HG02798 (cell line): ENCODE measurements at regions not wholly inside any gene's neighbourhood (a gene's known extent, or its start where the extent isn't known, plus 50 kb on each side); places are given as distances from the start of the nearest gene placed in this dataset.
"Not testable (repeated sequence)": the region's sequence is repeated elsewhere in the genome, so short reads cannot be mapped to it uniquely, and the experiment has no call there.

ENCODE experiments used
- ATAC-seq: cut with Tn5 transposase; IDR thresholded peaks from one replicate; pipeline ENCODE4 v1.9.1; 2021; ENCODE audit warnings: mild to moderate bottlenecking; ENCODE audit not compliant: unreplicated experiment, poor library complexity

DNA sequence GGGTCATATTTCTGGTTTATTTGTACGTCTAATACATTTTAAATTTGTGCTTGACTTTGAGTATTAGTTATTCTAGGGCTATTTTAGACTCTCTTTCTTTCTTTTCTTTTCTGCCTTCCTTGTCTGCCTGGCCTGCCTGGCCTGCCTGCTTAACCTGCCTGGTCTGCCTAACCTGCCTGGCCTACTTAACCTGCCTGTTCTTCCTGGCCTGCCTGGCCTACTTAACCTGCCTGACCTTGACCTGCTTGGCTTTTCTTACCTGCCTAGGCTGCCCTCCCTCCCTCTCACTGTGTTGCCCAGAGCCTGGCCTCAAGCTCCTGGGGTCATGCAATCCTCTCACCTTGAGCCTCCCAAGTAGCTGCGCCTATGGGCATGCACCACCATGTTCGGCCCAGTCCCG is 83.7 kb downstream of the PMAIP1 start:
- ATAC-seq = no peak

DNA sequence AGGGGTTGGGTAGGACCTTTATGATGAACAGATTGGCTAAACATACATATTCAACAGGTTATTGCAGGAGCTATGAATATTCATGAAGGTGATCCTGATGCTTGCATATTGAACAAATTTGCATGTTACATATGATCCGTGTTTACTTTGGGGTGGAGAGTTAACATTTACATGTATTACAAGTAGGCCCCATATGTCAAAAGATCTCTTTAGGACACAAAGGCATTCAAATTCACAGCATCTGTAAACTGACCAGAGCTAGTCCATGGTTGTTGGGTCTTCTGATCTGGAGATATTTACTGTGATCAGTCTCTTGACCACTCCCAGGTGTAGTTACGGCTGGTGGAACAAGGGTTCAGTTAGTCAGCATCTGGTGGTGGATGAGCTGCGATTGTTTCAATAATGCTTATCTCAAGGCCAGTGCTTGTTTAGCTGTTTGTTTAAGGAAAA is 80.4 kb downstream of the PMAIP1 start:
- ATAC-seq = no peak

DNA sequence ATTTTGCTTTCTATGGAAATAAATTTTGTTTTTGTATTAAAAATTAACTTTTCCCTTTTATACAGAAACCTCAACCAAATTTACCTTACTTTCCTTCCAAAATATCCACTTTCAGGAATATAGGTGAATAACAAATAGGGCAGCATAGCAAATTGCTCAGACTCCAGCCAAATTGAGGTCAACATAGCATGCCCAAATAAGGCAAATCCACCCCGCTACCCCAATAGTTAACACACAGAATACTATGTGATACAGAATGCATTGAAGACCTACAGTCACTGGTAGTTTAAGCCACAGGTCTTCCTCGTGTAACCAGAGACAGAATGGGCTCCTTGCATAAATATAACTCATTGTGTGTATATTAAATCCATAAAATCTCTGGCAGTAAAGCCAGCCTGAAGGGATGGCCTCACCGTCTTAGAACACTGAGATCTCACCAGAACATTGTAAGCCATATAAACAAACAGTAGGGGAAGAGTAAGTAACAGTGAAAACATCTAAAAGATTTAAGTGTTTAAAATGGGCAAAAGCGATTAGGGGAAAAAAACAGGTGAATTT is 72.2 kb downstream of the PMAIP1 start:
- no peak for ATAC-seq

- ATAC-seq = peak; percentile 82
Measured at GRCh38 chr18:59971144-59971543, 71.3 kb downstream of the PMAIP1 start.

DNA sequence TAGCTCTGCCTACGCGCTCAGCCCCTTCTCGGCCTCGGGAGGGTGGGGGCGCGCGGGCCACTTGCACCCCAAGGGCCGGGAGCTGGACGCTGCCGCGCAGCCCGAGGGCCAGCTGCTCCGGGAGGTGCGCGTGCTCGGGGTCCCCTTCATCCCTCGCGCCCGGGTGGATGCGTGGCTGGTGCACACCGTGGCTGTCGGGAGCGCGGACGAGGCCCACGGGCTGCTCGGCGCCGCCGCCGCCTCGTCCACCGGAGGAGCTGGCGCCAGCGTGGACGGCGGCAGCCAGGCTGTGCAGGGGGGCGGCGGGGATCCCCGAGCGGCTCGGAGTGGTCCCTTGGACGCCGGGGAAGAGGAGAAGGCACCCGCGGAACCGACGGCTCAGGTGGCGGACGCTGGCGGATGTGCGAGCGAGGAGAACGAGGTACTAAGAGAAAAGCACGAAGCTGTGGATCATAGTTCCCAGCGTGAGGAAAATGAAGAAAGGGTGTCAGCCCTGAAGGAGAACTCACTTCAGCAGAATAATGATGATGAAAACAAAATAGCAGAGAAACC is 69.8 kb downstream of the PMAIP1 start:
- not testable (repeated sequence) for ATAC-seq

GRCh38 chr18:59968583-59968982 is 68.8 kb downstream of the PMAIP1 start:
- ATAC-seq = no peak

GRCh38 chr18:59967878-59968277 is 68.1 kb downstream of the PMAIP1 start:
- ATAC-seq = no peak

- no peak for ATAC-seq
Measured at GRCh38 chr18:59966913-59967312, 67.1 kb downstream of the PMAIP1 start.

DNA sequence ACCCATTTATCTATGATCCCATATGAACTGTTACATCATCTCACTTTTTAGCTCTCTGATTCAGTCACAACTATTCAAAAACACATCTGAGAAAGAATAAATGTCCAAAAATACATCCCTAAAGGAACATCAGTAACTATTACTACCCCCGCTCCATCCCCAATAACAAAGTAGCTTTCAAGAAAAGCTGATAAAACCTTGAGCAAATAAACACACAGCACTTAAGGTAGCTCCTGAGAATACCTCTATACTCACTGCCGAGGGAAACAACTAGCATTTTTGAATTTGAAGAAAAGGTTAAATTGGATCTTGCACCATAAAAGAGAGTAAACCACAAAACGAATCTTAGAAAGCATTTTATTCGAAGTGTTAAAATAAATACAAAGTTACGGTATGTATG is 63.4 kb downstream of the PMAIP1 start:
- ATAC-seq = no peak

DNA sequence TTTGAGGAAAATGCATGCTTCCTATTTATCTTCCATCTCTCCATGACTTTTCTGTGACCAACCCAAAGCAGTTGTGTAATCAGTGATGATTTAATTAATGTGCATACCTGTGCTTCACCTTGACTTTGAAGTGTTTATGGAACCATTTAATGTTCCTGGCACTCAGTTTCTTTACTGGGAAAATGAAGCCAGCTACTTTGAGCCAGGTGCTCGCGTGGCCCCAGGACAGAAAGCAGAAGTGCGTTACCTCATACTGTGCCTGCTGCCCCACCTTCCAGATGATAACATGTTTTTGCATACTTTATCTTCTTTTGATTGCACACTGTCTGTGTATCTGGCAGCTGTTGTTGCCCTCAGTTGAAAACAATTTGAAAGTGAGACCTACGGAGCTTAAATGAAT is 61.3 kb downstream of the PMAIP1 start:
- ATAC-seq = peak; percentile 86

GRCh38 chr18:59960272-59960671 is 60.5 kb downstream of the PMAIP1 start:
- peak; percentile 27 for ATAC-seq

GRCh38 chr18:59959606-59960005 is 59.8 kb downstream of the PMAIP1 start:
- no peak for ATAC-seq

DNA sequence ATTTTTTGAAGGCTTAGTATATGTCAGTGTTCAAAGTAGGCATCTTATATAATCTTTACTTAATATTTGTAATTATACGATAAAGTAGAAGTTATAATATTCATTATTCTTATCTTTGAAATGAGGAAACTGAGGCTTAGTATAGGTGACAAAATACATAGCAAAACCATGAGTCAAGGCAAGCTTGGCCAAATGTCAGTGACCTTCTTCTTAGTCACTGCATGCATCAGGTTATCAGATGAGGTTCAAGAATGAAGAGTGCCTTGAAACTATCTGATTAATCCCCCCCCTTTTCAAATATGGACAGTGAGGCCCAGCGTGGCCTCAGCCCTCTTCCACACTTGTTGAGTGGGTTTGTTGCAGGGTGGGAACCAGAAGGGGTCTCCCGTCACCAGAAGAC is 59.3 kb downstream of the PMAIP1 start:
- ATAC-seq = no peak

GRCh38 chr18:59957957-59958356 is 58.2 kb downstream of the PMAIP1 start:
- ATAC-seq = peak; percentile 43

DNA sequence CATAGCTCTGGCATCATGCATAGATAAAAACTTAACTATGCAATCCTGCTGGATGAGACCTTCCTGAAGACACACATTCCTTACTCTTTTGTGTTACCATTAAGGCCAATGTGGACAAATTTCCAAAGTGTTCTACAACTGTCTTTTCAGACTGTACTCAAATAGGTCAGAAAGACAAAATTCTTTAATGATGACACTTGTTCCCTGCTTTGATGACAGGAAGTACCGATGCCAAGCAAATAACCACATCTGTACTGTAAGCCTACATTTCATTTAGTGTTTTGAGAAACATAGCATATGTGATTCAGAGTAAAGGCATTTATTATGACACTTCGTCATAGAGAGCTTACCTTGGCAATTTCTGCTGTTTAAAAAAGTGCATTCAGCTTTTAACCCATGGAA is 55.0 kb downstream of the PMAIP1 start:
- no peak for ATAC-seq

GRCh38 chr18:59954241-59954640 is 54.4 kb downstream of the PMAIP1 start:
- ATAC-seq = no peak
